B cell (primary cell): ENCODE measurements at regions not wholly inside any gene's neighbourhood (a gene's known extent, or its start where the extent isn't known, plus 50 kb on each side); places are given as distances from the start of the nearest gene placed in this dataset.

Experiments used
- ATAC-seq: fragments of 200-7000 bp; cut with Tn5 transposase; one replicate; pipeline ENCODE4 v1.10.0; 2021; ENCODE audit warnings: low read depth, mild to moderate bottlenecking, moderate number of reproducible peaks, moderate library complexity
- CTCF ChIA-PET: fragments of 350-600 bp; sonication (Branson Sonifier 250); formaldehyde crosslinking; loops from one replicate; lab custom pipeline; 2021; ENCODE audit warnings: antibody characterized with exemption, inconsistent platforms; lab: Charles Lee
- POLR2A ChIA-PET: fragments of 350-600 bp; sonication (Branson Sonifier 250); formaldehyde crosslinking; loops from one replicate; lab custom pipeline; 2021; ENCODE audit warnings: antibody characterized with exemption; lab: Charles Lee
- DNase-seq: peaks from one replicate; pipeline ENCODE4 v3.0.0; 2013
- H2AFZ ChIP-seq: 2 replicates; pipeline ENCODE4 v1.6.1; 2012; ENCODE audit warnings: mild to moderate bottlenecking, low read depth, low read length; ENCODE audit not compliant: insufficient read depth, poor library complexity, severe bottlenecking
- H3K27ac ChIP-seq, 2 donors: 1 replicate in 1 of 2; 2 replicates in 1 of 2; pipeline ENCODE4 v1.5.1; 2012 to 2013; ENCODE audit warnings: low read length in 2 of 2, mild to moderate bottlenecking in 2 of 2, moderate library complexity in 1 of 2
- H3K27me3 ChIP-seq, 4 experiments: fragments of 200-600 bp in 1 of 4; sonication (generic) in 1 of 4; replicated peaks in 1 of 4; 1 replicate in 2 of 4; 2 replicates in 2 of 4; pipeline versions ENCODE4 v1.6.1 to v1.7.0; 2013 to 2016; ENCODE audit warnings: low read length in 3 of 4, mild to moderate bottlenecking in 2 of 4, mixed read lengths in 1 of 4, moderate library complexity in 1 of 4; ENCODE audit not compliant: insufficient read depth in 4 of 4, control insufficient read depth in 3 of 4; ENCODE audit errors: control extremely low read depth in 1 of 4
- H3K36me3 ChIP-seq, 2 experiments: replicated peaks in 1 of 2; 1 replicate in 1 of 2; 2 replicates in 1 of 2; pipeline versions ENCODE4 v1.6.1 to v1.7.1; 2013; ENCODE audit warnings: low read length in 1 of 2; ENCODE audit not compliant: insufficient read depth in 2 of 2, control insufficient read depth in 1 of 2; ENCODE audit errors: control extremely low read depth in 1 of 2, extremely low read depth in 1 of 2
- H3K4me1 ChIP-seq, 2 donors: fragments of 200-600 bp in 1 of 2; sonication (generic) in 1 of 2; 1 replicate in 1 of 2; 2 replicates in 1 of 2; pipeline versions ENCODE4 v1.5.1 to v1.6.1; 2013 to 2017; ENCODE audit warnings: low read length in 2 of 2; ENCODE audit not compliant: control insufficient read depth in 2 of 2, insufficient read depth in 2 of 2
- H3K4me2 ChIP-seq: replicated peaks from 2 replicates; pipeline ENCODE3; 2012; ENCODE audit warnings: mild to moderate bottlenecking, low read depth, low read length; ENCODE audit not compliant: poor library complexity, severe bottlenecking
- H3K4me3 ChIP-seq, 5 experiments: fragments of 200-600 bp in 1 of 5; sonication (generic) in 1 of 5; 1 replicate in 3 of 5; 2 replicates in 2 of 5; pipeline versions ENCODE4 v1.5.1 to v1.7.0; 2011 to 2016; ENCODE audit warnings: low read length in 4 of 5, mild to moderate bottlenecking in 4 of 5, low read depth in 2 of 5, control low read depth in 1 of 5, moderate library complexity in 1 of 5; ENCODE audit not compliant: insufficient read depth in 1 of 5; ENCODE audit errors: control extremely low read depth in 1 of 5, extremely low read depth in 1 of 5
- H3K79me2 ChIP-seq: fragments of 200-600 bp; sonication (generic); one replicate; pipeline ENCODE4 v1.6.0; 2016; ENCODE audit warnings: low read length; ENCODE audit not compliant: control insufficient read depth, insufficient read depth
- H3K9ac ChIP-seq: fragments of 200-600 bp; sonication (generic); 2 replicates; pipeline ENCODE4 v1.6.1; 2017; ENCODE audit warnings: mild to moderate bottlenecking, low read length, moderate library complexity
- H3K9me3 ChIP-seq, 3 donors: one replicate each; pipeline versions ENCODE4 v1.6.1 to v1.7.1; 2013; ENCODE audit warnings: low read length in 2 of 3; ENCODE audit not compliant: control insufficient read depth in 2 of 3, insufficient read depth in 1 of 3; ENCODE audit errors: control extremely low read depth in 1 of 3
- H4K20me1 ChIP-seq: 2 replicates; pipeline ENCODE4 v1.6.0; 2012; ENCODE audit warnings: mild to moderate bottlenecking, low read length; ENCODE audit not compliant: insufficient read depth, control insufficient read depth, poor library complexity, severe bottlenecking
- H3K27ac Mint-ChIP-seq: one replicate; pipeline ENCODE4 v1.8.0; 2021; ENCODE audit warnings: mixed read lengths
- H3K27me3 Mint-ChIP-seq: one replicate; pipeline ENCODE4 v1.8.0; 2021; ENCODE audit warnings: mixed read lengths
- H3K4me1 Mint-ChIP-seq: one replicate; pipeline ENCODE4 v1.8.0; 2021; ENCODE audit warnings: mixed read lengths
- H3K4me3 Mint-ChIP-seq: one replicate; pipeline ENCODE4 v1.8.0; 2021; ENCODE audit warnings: mixed read lengths
- H3K9me3 Mint-ChIP-seq: one replicate; pipeline ENCODE4 v1.8.0; 2022; ENCODE audit warnings: mixed read lengths; ENCODE audit not compliant: insufficient read depth
- CTCF ChIP-seq: fragments of 200-600 bp; IDR thresholded peaks from one replicate; pipeline ENCODE4 v1.8.0; 2022; ENCODE audit warnings: antibody characterized with exemption, mild to moderate bottlenecking
- EZH2 ChIP-seq: IDR thresholded peaks from 2 replicates; pipeline ENCODE4 v1.6.1; 2012; ENCODE audit warnings: borderline replicate concordance, low read depth, mild to moderate bottlenecking, moderate library complexity, low read length; ENCODE audit not compliant: insufficient read depth, poor library complexity, severe bottlenecking
- WGBS: methylation state at CpG from one replicate; pipeline ENCODE4 v1.1.5; 2013; ENCODE audit warnings: missing lambda C conversion rate; ENCODE audit not compliant: insufficient coverage; 5-methylcytosine and 5-hydroxymethylcytosine counted together
- intact Hi-C: fragments of 100-400 bp; cut with micrococcal nuclease; formaldehyde crosslinking; loops from one replicate; pipeline ENCODE4 v1.10.0; 2022

GRCh38 chr13:104466016-104466415 is 1399.8 kb upstream of the SLC10A2 start:
- Histone ChIP-seq H3K36me3 (no peaks in the 10 kb centered on the region), H3K4me1 (no peaks in the 10 kb centered on the region), H3K9me3 (peaks cover 0 to 5% (median 0%) of the 10 kb centered on the region in 3 donors), H3K27ac (no peak overlapping the region), H3K79me2 (no peaks in the 10 kb centered on the region), H3K4me2 (no peak overlapping the region), H2AFZ (no peak overlapping the region), H3K9ac (no peak overlapping the region), H3K27me3 (no peaks in the 10 kb centered on the region), H4K20me1 (no peaks in the 10 kb centered on the region), H3K4me3 (no peak overlapping the region)
- H3K4me3 Mint-ChIP-seq: no peak overlapping the region
- ATAC-seq (no peak), DNase-seq (no peak)
- TF ChIP-seq CTCF (no peak), EZH2 (no peak)
- no peaks in the 10 kb centered on the region for H3K27me3 Mint-ChIP-seq
- no peak overlapping the region for H3K27ac Mint-ChIP-seq
- intact Hi-C loops: no loop called here
- H3K4me1 Mint-ChIP-seq: no peaks in the 10 kb centered on the region
- ChIA-PET POLR2A (no interaction called here), CTCF (no interaction called here)
- no peaks in the 10 kb centered on the region for H3K9me3 Mint-ChIP-seq

- Histone ChIP-seq H3K4me3 (no peak overlapping the region), H3K27me3 (no peaks in the 10 kb centered on the region), H3K27ac (no peak overlapping the region), H4K20me1 (no peaks in the 10 kb centered on the region), H3K9me3 (peaks cover 0 to 2% (median 0%) of the 10 kb centered on the region in 3 donors), H3K79me2 (no peaks in the 10 kb centered on the region), H3K9ac (no peak overlapping the region), H3K4me2 (no peak overlapping the region), H3K4me1 (no peaks in the 10 kb centered on the region), H2AFZ (no peak overlapping the region), H3K36me3 (no peaks in the 10 kb centered on the region)
- intact Hi-C loops: no loop called here
- 93% methylated on average over 3 of the region's 4 CpGs for WGBS
- ATAC-seq (no peak), DNase-seq (no peak)
- no peak overlapping the region for H3K27ac Mint-ChIP-seq
- CTCF ChIA-PET: no interaction called here
- no peaks in the 10 kb centered on the region for H3K4me1 Mint-ChIP-seq
- no peak overlapping the region for H3K4me3 Mint-ChIP-seq
- TF ChIP-seq CTCF (no peak), EZH2 (no peak)
- POLR2A ChIA-PET: no interaction called here
- H3K27me3 Mint-ChIP-seq: no peaks in the 10 kb centered on the region
- peaks cover 3% of the 10 kb centered on the region for H3K9me3 Mint-ChIP-seq
Observed at GRCh38 chr13:104461049-104461448, 1394.8 kb upstream of the SLC10A2 start.
